ENCODE measurements at regions not wholly inside any gene's neighbourhood (a gene's known extent, or its start where the extent isn't known, plus 50 kb on each side); places are given as distances from the start of the nearest gene placed in this dataset.

DNA sequence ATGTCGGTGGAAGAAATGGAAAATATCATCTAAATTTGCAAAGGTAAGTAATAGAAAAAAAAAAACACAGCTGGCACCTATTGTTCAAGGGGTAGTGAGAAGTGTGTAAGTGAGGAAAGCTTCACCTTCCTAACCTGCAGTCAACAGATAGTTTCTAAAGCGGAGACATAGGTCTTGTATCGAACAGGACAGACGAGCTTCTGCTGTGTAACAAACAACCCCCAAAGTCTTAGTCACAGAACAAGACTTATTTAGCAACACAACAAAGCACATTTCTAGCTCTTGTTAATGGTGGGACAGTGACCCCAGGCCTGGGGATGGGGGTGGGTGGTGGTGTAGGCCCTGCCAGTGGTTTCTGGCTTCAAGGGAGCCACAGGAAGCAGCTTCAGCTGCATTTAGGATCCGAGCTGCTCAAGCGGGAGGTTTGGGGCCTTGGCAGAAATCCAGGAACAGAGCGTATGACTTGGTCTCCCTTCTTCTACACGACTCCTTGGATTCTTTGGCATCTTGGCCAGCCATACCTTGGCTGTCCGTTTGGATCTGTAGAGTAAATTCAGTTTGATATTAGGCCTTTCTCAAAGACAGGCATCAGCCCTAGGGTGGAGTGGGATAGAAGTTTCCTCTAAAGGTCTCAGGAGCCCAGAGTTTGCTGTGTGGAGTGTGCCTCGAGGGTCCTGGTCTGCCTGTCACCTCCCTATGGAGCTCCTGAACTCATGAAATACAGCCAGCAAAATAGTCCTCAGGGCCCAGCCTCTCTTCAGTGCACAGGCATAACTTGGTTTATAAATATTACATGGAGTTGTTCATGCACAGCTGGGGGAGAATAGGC lies 56.9 kb upstream of the SHH start:
- no peaks in the 10 kb centered on the region for H3K4me1 Mint-ChIP-seq (ENCODE audit: low read depth)
- no peak for DNase-seq (ENCODE audit: low spot score)
- no peaks in the 10 kb centered on the region for H3K36me3 Mint-ChIP-seq (ENCODE audit: low read depth)
- H3K27me3 Mint-ChIP-seq (ENCODE audit: insufficient read depth) = peaks cover 2% of the 10 kb centered on the region
- H3K4me3 Mint-ChIP-seq = no peak overlapping the region
- intact Hi-C loops (cut with micrococcal nuclease) = no loop called here
- H3K9me3 Mint-ChIP-seq = no peaks in the 10 kb centered on the region
- no peak overlapping the region for H3K27ac Mint-ChIP-seq

GRCh38 chr7:155867734-155868400 lies 55.6 kb upstream of the SHH start:
- no peak for DNase-seq (ENCODE audit: low spot score)
- intact Hi-C loops (cut with micrococcal nuclease) = no loop called here
- Mint-ChIP-seq H3K27ac (no peak overlapping the region), H3K4me1 (ENCODE audit: low read depth) (no peaks in the 10 kb centered on the region), H3K36me3 (ENCODE audit: low read depth) (no peaks in the 10 kb centered on the region), H3K9me3 (no peaks in the 10 kb centered on the region), H3K4me3 (no peak overlapping the region), H3K27me3 (ENCODE audit: insufficient read depth) (no peaks in the 10 kb centered on the region)

DNA sequence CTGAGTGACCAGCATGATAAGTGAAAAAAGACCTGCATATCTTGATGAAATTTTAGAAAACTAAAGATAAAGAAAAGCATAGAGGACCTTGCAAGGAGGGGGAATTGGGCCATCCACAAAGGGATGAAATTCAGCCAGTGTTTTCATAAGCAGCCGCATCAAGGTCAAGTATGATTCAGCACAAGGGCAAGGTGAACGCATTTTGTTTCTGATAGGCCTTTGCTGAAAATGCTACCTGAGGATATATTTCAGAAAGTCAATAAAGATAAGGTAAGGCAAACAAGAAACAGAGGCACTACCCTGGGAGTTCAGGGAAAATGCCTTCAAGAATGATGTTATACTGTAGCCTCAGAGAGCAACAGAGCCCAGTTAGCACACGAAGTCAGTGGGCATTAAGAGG lies 55.0 kb upstream of the SHH start:
- H3K4me1 Mint-ChIP-seq (ENCODE audit: low read depth) = no peaks in the 10 kb centered on the region
- H3K27me3 Mint-ChIP-seq (ENCODE audit: insufficient read depth) = no peaks in the 10 kb centered on the region
- H3K9me3 Mint-ChIP-seq = no peaks in the 10 kb centered on the region
- H3K4me3 Mint-ChIP-seq = no peak overlapping the region
- intact Hi-C loops (cut with micrococcal nuclease) = no loop called here
- no peak overlapping the region for H3K27ac Mint-ChIP-seq
- no peaks in the 10 kb centered on the region for H3K36me3 Mint-ChIP-seq (ENCODE audit: low read depth)
- no peak for DNase-seq (ENCODE audit: low spot score)

DNA sequence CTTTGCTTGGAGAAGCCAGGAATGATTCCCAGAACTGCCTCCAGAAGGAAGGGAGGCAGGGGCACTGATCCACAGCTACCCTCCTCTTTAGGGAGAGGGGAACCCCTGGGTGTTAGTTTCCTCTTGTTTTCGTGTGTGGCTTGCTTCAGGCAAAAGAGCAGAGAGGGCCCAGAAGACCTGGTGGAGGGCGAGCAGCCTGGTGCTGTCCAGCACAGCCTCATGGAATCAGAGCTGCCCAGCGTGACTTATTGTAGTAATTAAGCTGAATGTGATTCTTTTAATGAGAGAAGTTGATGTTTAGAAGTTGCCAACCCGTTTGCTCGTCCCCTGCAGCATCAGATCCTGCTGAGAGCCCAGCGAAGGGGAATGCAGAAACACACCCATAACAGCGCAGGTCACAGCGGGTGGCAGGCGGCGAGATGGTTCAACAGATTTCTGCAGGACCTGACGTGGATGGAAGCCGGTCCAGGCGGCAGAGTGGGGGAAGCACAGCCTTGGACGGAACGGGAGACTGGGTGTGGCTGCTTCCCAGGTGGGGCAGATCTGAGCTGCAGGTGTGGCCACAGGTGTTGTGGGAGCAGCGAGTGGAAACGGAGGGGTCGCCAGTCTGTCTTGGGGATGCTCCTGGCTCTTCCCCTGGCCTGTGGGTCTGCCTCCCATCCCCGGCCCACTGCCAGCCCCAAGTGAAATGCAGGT lies 53.7 kb upstream of the SHH start:
- no peak overlapping the region for H3K27ac Mint-ChIP-seq
- no peak for DNase-seq (ENCODE audit: low spot score)
- intact Hi-C loops (cut with micrococcal nuclease) = no loop called here
- no peaks in the 10 kb centered on the region for H3K4me1 Mint-ChIP-seq (ENCODE audit: low read depth)
- H3K9me3 Mint-ChIP-seq = no peaks in the 10 kb centered on the region
- no peaks in the 10 kb centered on the region for H3K27me3 Mint-ChIP-seq (ENCODE audit: insufficient read depth)
- H3K4me3 Mint-ChIP-seq = no peak overlapping the region
- no peaks in the 10 kb centered on the region for H3K36me3 Mint-ChIP-seq (ENCODE audit: low read depth)

DNA sequence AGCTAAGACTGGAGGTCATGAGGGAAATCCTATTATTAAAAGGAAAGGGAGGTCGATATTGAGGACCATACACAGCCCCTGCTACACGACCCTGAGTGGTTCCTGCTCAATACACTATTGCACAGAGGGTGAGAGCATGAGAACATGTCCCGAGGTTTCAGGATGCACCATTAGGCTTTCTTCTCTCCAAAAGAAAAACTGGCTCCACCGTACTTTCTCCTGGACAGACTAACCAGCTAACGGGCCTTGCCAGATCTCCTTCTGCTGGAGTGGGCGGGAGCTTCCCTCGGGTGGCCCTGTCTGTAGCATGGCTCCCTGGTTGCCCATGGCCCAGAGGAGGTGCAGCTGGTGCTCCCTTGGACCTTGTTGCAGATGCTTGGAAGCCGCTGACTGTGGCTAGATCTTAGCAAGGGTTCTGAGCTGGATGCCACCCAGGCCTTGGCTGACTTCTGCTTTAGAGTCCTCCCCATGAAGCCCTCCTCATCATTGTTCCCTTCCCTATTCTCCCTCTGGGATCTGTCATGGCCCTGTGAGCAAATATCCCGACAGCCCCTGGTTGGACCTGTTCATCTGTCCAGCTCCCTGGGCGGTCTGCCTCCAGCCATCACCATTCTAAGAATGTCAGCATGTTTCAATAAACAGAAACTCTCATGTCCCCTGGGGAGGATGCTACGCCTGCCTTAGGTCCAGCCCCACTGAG lies 52.9 kb upstream of the SHH start:
- DNase-seq (ENCODE audit: low spot score) = no peak
- no peak overlapping the region for H3K4me3 Mint-ChIP-seq
- intact Hi-C loops (cut with micrococcal nuclease) = no loop called here
- no peaks in the 10 kb centered on the region for H3K4me1 Mint-ChIP-seq (ENCODE audit: low read depth)
- H3K27ac Mint-ChIP-seq = no peak overlapping the region
- no peaks in the 10 kb centered on the region for H3K9me3 Mint-ChIP-seq
- no peaks in the 10 kb centered on the region for H3K36me3 Mint-ChIP-seq (ENCODE audit: low read depth)
- no peaks in the 10 kb centered on the region for H3K27me3 Mint-ChIP-seq (ENCODE audit: insufficient read depth)

- intact Hi-C loops (cut with micrococcal nuclease) = no loop called here
- no peak overlapping the region for H3K27ac Mint-ChIP-seq
- DNase-seq (ENCODE audit: low spot score) = no peak
- H3K27me3 Mint-ChIP-seq (ENCODE audit: insufficient read depth) = no peaks in the 10 kb centered on the region
- no peak overlapping the region for H3K4me3 Mint-ChIP-seq
- no peaks in the 10 kb centered on the region for H3K9me3 Mint-ChIP-seq
- no peaks in the 10 kb centered on the region for H3K36me3 Mint-ChIP-seq (ENCODE audit: low read depth)
- H3K4me1 Mint-ChIP-seq (ENCODE audit: low read depth) = no peaks in the 10 kb centered on the region
Measured at GRCh38 chr7:155864271-155864985, 52.2 kb upstream of the SHH start.

- Mint-ChIP-seq H3K27me3 (ENCODE audit: insufficient read depth) (no peaks in the 10 kb centered on the region), H3K4me1 (ENCODE audit: low read depth) (no peaks in the 10 kb centered on the region), H3K9me3 (no peaks in the 10 kb centered on the region), H3K36me3 (ENCODE audit: low read depth) (no peaks in the 10 kb centered on the region), H3K27ac (no peak overlapping the region), H3K4me3 (no peak overlapping the region)
- intact Hi-C loops (cut with micrococcal nuclease) = no loop called here
- no peak for DNase-seq (ENCODE audit: low spot score)
Measured at GRCh38 chr7:155863721-155864151, 51.5 kb upstream of the SHH start.

- intact Hi-C loops (cut with micrococcal nuclease) = no loop called here
Measured at GRCh38 chr7:155862123-155862892, 50.0 kb upstream of the SHH start.

More at GRCh38 chr7:155862123-155862892, 50.0 kb upstream of the SHH start:
- Mint-ChIP-seq H3K9me3 (no peaks in the 10 kb centered on the region), H3K4me3 (no peak overlapping the region), H3K27me3 (ENCODE audit: insufficient read depth) (no peaks in the 10 kb centered on the region), H3K27ac (no peak overlapping the region), H3K4me1 (ENCODE audit: low read depth) (no peaks in the 10 kb centered on the region), H3K36me3 (ENCODE audit: low read depth) (no peaks in the 10 kb centered on the region)
- DNase-seq (ENCODE audit: low spot score) = no peak

Measured in activated T-helper 1 cell treated with anti-CD3 and anti-CD28 coated beads, Interleukin-12 subunit alpha, Interleukin-12 subunit beta, Interleukin-2, Interleukin-4 antibody, amounts not matched to agents 30 ng/mL and 10 ng/mL and 1 ng/mL, durations not matched to agents 14 hours and 24 hours and 36 hours (primary cell).